ENCODE measurements at regions not wholly inside any gene's neighbourhood (a gene's known extent, or its start where the extent isn't known, plus 50 kb on each side); places are given as distances from the start of the nearest gene placed in this dataset.

DNA sequence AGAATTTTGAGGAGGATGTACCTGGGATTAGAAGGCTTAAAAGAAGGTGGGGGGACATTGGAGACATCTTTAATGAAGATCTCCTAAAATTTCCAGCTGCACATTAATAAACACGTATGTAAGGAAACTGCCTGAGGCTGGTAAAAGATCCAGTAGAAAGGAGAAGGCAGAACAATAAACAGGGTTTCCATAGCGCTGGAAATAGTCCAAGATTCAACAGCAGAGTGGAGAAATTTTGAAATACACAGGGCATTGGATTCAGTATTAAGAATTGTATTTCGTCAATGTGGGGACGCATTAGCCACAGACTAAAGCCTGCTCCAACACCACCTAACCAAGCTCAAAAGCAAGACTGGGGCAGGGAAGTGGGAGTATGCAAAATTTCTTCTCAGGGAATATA is 606.9 kb upstream of the NRXN1 start:
- H3K4me3 ChIP-seq (ENCODE audit: low read length), result no peak overlapping the region
- H3K9me3 Mint-ChIP-seq, result peaks cover 13% of the 10 kb centered on the region
- no peak overlapping the region for H3K27ac Mint-ChIP-seq
- no peaks in the 10 kb centered on the region for H3K36me3 Mint-ChIP-seq (ENCODE audit: low read depth)
- H3K4me3 Mint-ChIP-seq, result no peak overlapping the region
- no peak overlapping the region for H3K27ac ChIP-seq (ENCODE audit: low read depth, low read length)
- H3K4me1 Mint-ChIP-seq, result peaks cover 24% of the 10 kb centered on the region
- H3K9ac ChIP-seq (ENCODE audit: extremely low read depth, low read length, poor library complexity, severe bottlenecking), result no peak overlapping the region
- H3K27me3 ChIP-seq (ENCODE audit: control insufficient read depth, insufficient read depth, low read length, poor library complexity, severe bottlenecking), result no peaks in the 10 kb centered on the region
- DNase-seq, result no peak
- H3K27me3 Mint-ChIP-seq (ENCODE audit: insufficient read depth), result no peaks in the 10 kb centered on the region
- peaks cover 5% of the 10 kb centered on the region for H3K9me3 ChIP-seq (ENCODE audit: control insufficient read depth, low read length)
- no peaks in the 10 kb centered on the region for H3K36me3 ChIP-seq (ENCODE audit: control insufficient read depth, insufficient read depth, low read length)
- 88 to 89% methylated on average over 2 to 4 of the region's 4 CpGs for WGBS, 2 experiments (ENCODE audit: insufficient coverage in 1 of 2, insufficient read length in 1 of 2)
- H3K4me1 ChIP-seq (ENCODE audit: control insufficient read depth, insufficient read depth, low read length), result no peaks in the 10 kb centered on the region
- TF ChIP-seq, protein P1, sequence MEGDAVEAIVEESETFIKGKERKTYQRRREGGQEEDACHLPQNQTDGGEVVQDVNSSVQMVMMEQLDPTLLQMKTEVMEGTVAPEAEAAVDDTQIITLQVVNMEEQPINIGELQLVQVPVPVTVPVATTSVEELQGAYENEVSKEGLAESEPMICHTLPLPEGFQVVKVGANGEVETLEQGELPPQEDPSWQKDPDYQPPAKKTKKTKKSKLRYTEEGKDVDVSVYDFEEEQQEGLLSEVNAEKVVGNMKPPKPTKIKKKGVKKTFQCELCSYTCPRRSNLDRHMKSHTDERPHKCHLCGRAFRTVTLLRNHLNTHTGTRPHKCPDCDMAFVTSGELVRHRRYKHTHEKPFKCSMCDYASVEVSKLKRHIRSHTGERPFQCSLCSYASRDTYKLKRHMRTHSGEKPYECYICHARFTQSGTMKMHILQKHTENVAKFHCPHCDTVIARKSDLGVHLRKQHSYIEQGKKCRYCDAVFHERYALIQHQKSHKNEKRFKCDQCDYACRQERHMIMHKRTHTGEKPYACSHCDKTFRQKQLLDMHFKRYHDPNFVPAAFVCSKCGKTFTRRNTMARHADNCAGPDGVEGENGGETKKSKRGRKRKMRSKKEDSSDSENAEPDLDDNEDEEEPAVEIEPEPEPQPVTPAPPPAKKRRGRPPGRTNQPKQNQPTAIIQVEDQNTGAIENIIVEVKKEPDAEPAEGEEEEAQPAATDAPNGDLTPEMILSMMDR (conservative IDR thresholded peaks at IDR 0.05), result no peak

DNA sequence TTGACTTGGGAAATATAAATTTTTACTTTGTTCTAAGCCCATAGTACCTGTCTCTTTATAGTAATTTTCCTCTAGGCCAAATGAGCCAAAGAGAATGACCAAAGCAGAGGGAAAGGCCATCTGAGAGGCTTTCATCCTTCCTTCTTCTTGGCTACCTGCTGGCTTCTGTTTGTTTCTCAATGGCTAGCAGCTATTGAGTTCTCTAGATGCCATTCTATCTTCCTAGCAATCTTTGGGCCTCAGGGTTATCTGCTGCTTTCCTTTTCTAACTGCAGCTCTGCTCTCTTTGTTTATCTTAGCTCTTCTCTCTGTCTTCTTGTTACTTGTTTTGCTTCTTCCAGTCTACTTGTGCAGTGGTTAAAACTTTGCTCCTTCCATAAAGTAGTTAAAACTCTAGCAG is 601.1 kb upstream of the NRXN1 start:
- Histone ChIP-seq H3K36me3 (ENCODE audit: control insufficient read depth, insufficient read depth, low read length) (no peaks in the 10 kb centered on the region), H3K27ac (ENCODE audit: low read depth, low read length) (peak overlapping the region; percentile 5), H3K4me3 (ENCODE audit: low read length) (peak overlapping the region; percentile 43), H3K27me3 (ENCODE audit: control insufficient read depth, insufficient read depth, low read length, poor library complexity, severe bottlenecking) (no peaks in the 10 kb centered on the region), H3K9me3 (ENCODE audit: control insufficient read depth, low read length) (no peaks in the 10 kb centered on the region), H3K4me1 (ENCODE audit: control insufficient read depth, insufficient read depth, low read length) (no peaks in the 10 kb centered on the region), H3K9ac (ENCODE audit: extremely low read depth, low read length, poor library complexity, severe bottlenecking) (no peak overlapping the region)
- TF ChIP-seq, protein P1 (conservative IDR thresholded peaks at IDR 0.05), result no peak
- H3K36me3 Mint-ChIP-seq (ENCODE audit: low read depth), result no peaks in the 10 kb centered on the region
- H3K4me3 Mint-ChIP-seq, result no peak overlapping the region
- H3K4me1 Mint-ChIP-seq, result peaks cover 41% of the 10 kb centered on the region
- no peak overlapping the region for H3K27ac Mint-ChIP-seq
- peaks cover 4% of the 10 kb centered on the region for H3K9me3 Mint-ChIP-seq
- no peak for DNase-seq
- H3K27me3 Mint-ChIP-seq (ENCODE audit: insufficient read depth), result no peaks in the 10 kb centered on the region

DNA sequence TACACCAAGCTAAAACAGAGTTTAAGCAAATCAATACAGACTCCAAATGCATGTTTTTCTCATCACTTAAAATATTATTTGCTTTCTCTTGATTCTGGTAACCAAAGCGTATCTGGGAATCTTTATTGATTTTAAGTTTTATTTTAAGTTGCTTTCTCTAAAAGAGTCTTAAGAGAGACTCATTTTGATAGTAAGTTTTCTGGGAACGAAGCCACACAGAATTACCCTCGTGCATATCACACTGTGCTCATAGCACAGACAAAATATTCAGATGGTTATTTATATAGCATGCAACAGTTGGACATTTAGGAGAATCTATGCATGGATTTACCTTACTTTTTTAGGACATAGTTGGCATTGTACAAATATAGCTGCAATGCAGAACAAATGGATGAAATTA is 597.5 kb upstream of the NRXN1 start:
- TF ChIP-seq, protein P1 (conservative IDR thresholded peaks at IDR 0.05), result no peak
- no peak overlapping the region for H3K27ac Mint-ChIP-seq
- no peaks in the 10 kb centered on the region for H3K4me1 ChIP-seq (ENCODE audit: control insufficient read depth, insufficient read depth, low read length)
- H3K9me3 Mint-ChIP-seq, result peaks cover 4% of the 10 kb centered on the region
- no peaks in the 10 kb centered on the region for H3K27me3 ChIP-seq (ENCODE audit: control insufficient read depth, insufficient read depth, low read length, poor library complexity, severe bottlenecking)
- DNase-seq, result no peak
- H3K36me3 ChIP-seq (ENCODE audit: control insufficient read depth, insufficient read depth, low read length), result no peaks in the 10 kb centered on the region
- no peak overlapping the region for H3K9ac ChIP-seq (ENCODE audit: extremely low read depth, low read length, poor library complexity, severe bottlenecking)
- no peak overlapping the region for H3K4me3 Mint-ChIP-seq
- H3K27ac ChIP-seq (ENCODE audit: low read depth, low read length), result no peak overlapping the region
- H3K4me1 Mint-ChIP-seq, result peaks cover 26% of the 10 kb centered on the region
- H3K36me3 Mint-ChIP-seq (ENCODE audit: low read depth), result no peaks in the 10 kb centered on the region
- H3K9me3 ChIP-seq (ENCODE audit: control insufficient read depth, low read length), result no peaks in the 10 kb centered on the region
- 91 to 100% methylated on average over 1 to 3 of the region's 3 CpGs for WGBS, 2 experiments (ENCODE audit: insufficient coverage in 1 of 2, insufficient read length in 1 of 2)
- H3K27me3 Mint-ChIP-seq (ENCODE audit: insufficient read depth), result no peaks in the 10 kb centered on the region
- no peak overlapping the region for H3K4me3 ChIP-seq (ENCODE audit: low read length)
